ENCODE measurements at regions not wholly inside any gene's neighbourhood (a gene's known extent, or its start where the extent isn't known, plus 50 kb on each side); places are given as distances from the start of the nearest gene placed in this dataset.
"Not testable (repeated sequence)": the region's sequence is repeated elsewhere in the genome, so short reads cannot be mapped to it uniquely, and the experiment has no call there.

GRCh38 chr10:90286406-90286805, 571.4 kb downstream of the HTR7 start:
- H3K4me3 ChIP-seq (ENCODE audit: low read length) = no peak overlapping the region
- no peak for DNase-seq (ENCODE audit: low read depth)
- no peak for TF ChIP-seq CTCF (conservative IDR thresholded peaks at IDR 0.05; ENCODE audit: low read length)

- no peak overlapping the region for H3K4me3 ChIP-seq (ENCODE audit: low read length)
- no peak for DNase-seq (ENCODE audit: low read depth)
- TF ChIP-seq CTCF (conservative IDR thresholded peaks at IDR 0.05; ENCODE audit: low read length) = no peak
Measured at GRCh38 chr10:90286941-90287340, 570.9 kb downstream of the HTR7 start.

- TF ChIP-seq CTCF (conservative IDR thresholded peaks at IDR 0.05; ENCODE audit: low read length) = no peak
- no peak for DNase-seq (ENCODE audit: low read depth)
- no peak overlapping the region for H3K4me3 ChIP-seq (ENCODE audit: low read length)
Measured at GRCh38 chr10:90288391-90288933, 569.4 kb downstream of the HTR7 start.

GRCh38 chr10:90289037-90289436, 568.8 kb downstream of the HTR7 start:
- no peak for TF ChIP-seq CTCF (conservative IDR thresholded peaks at IDR 0.05; ENCODE audit: low read length)
- no peak overlapping the region for H3K4me3 ChIP-seq (ENCODE audit: low read length)
- DNase-seq (ENCODE audit: low read depth) = no peak

- TF ChIP-seq CTCF (conservative IDR thresholded peaks at IDR 0.05; ENCODE audit: low read length) = no peak
- H3K4me3 ChIP-seq (ENCODE audit: low read length) = no peak overlapping the region
- DNase-seq (ENCODE audit: low read depth) = no peak
Measured at GRCh38 chr10:90293616-90294015, 564.2 kb downstream of the HTR7 start.

GRCh38 chr10:90294821-90295540, 562.9 kb downstream of the HTR7 start:
- DNase-seq (ENCODE audit: low read depth); H3K4me3 ChIP-seq (ENCODE audit: low read length): not testable (repeated sequence)

- H3K4me3 ChIP-seq (ENCODE audit: low read length); DNase-seq (ENCODE audit: low read depth): not testable (repeated sequence)
Measured at GRCh38 chr10:90302031-90302430, 555.8 kb downstream of the HTR7 start.

- no peak for TF ChIP-seq CTCF (conservative IDR thresholded peaks at IDR 0.05; ENCODE audit: low read length)
- DNase-seq (ENCODE audit: low read depth) = no peak
- H3K4me3 ChIP-seq (ENCODE audit: low read length) = no peak overlapping the region
Measured at GRCh38 chr10:90302758-90303481, 554.9 kb downstream of the HTR7 start.
